Skeletal muscle satellite cell (primary cell): ENCODE measurements at regions not wholly inside any gene's neighbourhood (a gene's known extent, or its start where the extent isn't known, plus 50 kb on each side); places are given as distances from the start of the nearest gene placed in this dataset.

Source experiments
- H3K27me3 ChIP-seq: 2 replicates; pipeline ENCODE4 v1.7.0; 2013; ENCODE audit warnings: low read length; ENCODE audit not compliant: control insufficient read depth, insufficient read depth
- H3K36me3 ChIP-seq: 2 replicates; pipeline ENCODE4 v1.7.0; 2013; ENCODE audit warnings: mild to moderate bottlenecking, control low read depth, low read length; ENCODE audit not compliant: insufficient read depth
- H3K4me1 ChIP-seq: 2 replicates; pipeline ENCODE4 v1.7.0; 2013; ENCODE audit warnings: low read length; ENCODE audit not compliant: control insufficient read depth, insufficient read depth
- H3K4me2 ChIP-seq: 2 replicates; pipeline ENCODE4 v1.7.0; 2013; ENCODE audit warnings: mild to moderate bottlenecking, low read length
- H3K4me3 ChIP-seq: 2 replicates; pipeline ENCODE4 v1.7.0; 2013; ENCODE audit warnings: low read length
- H3K9ac ChIP-seq: 2 replicates; pipeline ENCODE4 v1.7.0; 2013; ENCODE audit warnings: mild to moderate bottlenecking, low read depth, low read length, moderate library complexity
- H3K9me3 ChIP-seq: replicated peaks from 2 replicates; pipeline ENCODE4 v1.7.0; 2013; ENCODE audit warnings: mild to moderate bottlenecking, control low read depth, low read length

DNA sequence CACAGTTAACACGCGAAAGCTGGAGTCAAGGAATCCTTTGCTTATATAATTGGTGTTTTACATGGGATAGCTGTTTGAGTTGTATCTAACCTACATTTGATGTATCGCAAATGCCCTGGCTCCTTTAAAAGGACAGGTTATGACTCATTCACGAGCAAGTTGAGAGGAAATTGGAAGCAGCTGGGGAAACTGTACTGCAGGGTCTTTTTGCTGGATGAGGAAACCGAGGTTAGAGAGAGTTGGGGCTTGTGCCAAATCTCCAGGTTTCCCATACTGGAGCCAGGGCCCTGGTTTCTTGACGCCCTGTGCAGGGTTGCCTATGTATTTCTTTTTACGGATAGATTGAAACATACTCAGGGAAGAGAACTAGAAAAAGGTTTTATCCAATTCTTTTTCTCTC, 60.0 kb upstream of the SPTBN1 start:
- Histone ChIP-seq H3K27me3 (no peaks in the 10 kb centered on the region), H3K4me3 (no peak overlapping the region), H3K4me2 (no peak overlapping the region), H3K36me3 (no peaks in the 10 kb centered on the region), H3K9me3 (no peaks in the 10 kb centered on the region), H3K9ac (no peak overlapping the region), H3K4me1 (no peaks in the 10 kb centered on the region)

DNA sequence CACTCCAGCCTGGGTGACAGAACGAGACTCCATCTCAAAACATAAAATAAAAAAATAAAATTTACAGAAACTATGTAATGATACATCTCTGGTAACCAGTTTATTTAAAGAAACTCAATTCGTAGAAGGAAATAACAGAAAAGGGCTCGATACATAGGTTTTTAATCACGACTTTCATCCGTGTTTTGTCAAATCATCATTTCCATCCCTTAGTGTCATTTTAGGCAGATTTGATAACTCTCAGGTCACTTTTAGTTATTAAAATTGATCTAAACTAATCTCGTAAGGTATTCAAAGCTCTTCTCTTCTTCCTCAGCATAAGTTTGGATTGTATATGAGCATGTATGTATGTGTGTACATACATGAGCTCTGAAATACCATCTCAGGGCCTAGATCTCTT, 59.3 kb upstream of the SPTBN1 start:
- no peaks in the 10 kb centered on the region for H3K27me3 ChIP-seq
- no peak overlapping the region for H3K4me2 ChIP-seq
- no peak overlapping the region for H3K9ac ChIP-seq
- no peaks in the 10 kb centered on the region for H3K36me3 ChIP-seq
- no peaks in the 10 kb centered on the region for H3K4me1 ChIP-seq
- no peak overlapping the region for H3K4me3 ChIP-seq
- no peaks in the 10 kb centered on the region for H3K9me3 ChIP-seq

DNA sequence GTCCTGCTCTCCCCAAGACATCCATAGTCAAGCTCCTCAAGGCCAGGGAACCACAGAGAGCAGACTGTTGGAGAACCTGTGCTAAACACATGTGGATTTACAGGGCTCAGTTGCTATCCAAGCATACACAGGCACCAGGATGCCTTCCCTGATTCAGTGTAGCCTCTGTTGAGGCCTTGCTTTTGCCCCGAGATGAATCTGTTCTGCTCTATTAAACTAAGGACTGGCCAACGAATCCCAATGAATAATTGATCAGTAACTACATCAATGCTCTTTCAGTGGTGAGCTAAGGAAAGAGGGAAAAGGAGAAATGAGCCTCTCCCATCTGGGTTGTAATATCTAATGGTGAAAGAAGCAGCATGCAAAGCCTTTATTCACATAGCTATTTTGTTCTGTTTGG, 58.7 kb upstream of the SPTBN1 start:
- no peaks in the 10 kb centered on the region for H3K27me3 ChIP-seq
- no peak overlapping the region for H3K4me2 ChIP-seq
- H3K4me1 ChIP-seq: no peaks in the 10 kb centered on the region
- no peak overlapping the region for H3K4me3 ChIP-seq
- H3K36me3 ChIP-seq: no peaks in the 10 kb centered on the region
- H3K9me3 ChIP-seq: no peaks in the 10 kb centered on the region
- no peak overlapping the region for H3K9ac ChIP-seq

DNA sequence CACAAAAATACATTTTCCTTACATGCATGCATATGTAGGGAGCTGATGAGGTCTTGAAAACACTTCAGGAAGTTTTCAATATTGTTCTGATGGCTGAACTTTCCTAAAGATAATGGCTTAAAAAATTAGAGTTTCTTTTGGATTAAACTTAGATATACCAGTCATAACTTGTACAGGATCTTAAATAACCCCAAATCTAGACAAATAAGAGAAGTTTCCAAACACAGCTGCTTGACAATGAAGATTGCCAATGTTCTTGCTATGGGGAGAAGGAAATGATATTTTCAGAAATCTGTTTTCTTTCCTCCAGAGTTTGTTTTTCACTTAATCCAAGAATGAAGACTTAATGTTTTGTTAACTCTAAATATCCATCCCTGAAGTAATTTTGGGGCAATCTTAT, 54.6 kb upstream of the SPTBN1 start:
- H3K4me3 ChIP-seq: no peak overlapping the region
- H3K9ac ChIP-seq: no peak overlapping the region
- no peak overlapping the region for H3K4me2 ChIP-seq
- no peaks in the 10 kb centered on the region for H3K4me1 ChIP-seq
- no peaks in the 10 kb centered on the region for H3K36me3 ChIP-seq
- H3K9me3 ChIP-seq: no peaks in the 10 kb centered on the region
- no peaks in the 10 kb centered on the region for H3K27me3 ChIP-seq

DNA sequence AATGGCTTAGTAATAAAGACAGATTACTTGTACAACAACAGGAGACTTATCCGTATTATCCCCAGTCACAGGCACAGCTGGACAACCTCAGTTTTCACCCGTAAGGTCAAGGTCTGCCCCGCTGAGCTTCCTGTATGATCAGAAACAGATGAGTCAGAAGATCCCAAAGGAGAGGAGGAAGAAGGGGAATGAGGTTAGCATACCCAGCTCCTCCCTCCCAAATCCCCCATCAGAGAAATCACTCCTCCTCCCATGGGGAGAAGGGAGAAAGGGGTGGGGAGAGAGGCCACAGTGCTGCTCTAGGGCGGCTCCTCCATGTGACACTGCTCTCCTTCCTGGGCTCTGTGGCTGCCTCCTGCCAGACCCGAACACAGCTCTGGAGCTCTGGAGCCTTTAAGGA, 53.8 kb upstream of the SPTBN1 start:
- H3K4me2 ChIP-seq: no peak overlapping the region
- H3K36me3 ChIP-seq: no peaks in the 10 kb centered on the region
- H3K4me1 ChIP-seq: no peaks in the 10 kb centered on the region
- H3K9me3 ChIP-seq: no peaks in the 10 kb centered on the region
- H3K27me3 ChIP-seq: no peaks in the 10 kb centered on the region
- H3K9ac ChIP-seq: no peak overlapping the region
- no peak overlapping the region for H3K4me3 ChIP-seq

DNA sequence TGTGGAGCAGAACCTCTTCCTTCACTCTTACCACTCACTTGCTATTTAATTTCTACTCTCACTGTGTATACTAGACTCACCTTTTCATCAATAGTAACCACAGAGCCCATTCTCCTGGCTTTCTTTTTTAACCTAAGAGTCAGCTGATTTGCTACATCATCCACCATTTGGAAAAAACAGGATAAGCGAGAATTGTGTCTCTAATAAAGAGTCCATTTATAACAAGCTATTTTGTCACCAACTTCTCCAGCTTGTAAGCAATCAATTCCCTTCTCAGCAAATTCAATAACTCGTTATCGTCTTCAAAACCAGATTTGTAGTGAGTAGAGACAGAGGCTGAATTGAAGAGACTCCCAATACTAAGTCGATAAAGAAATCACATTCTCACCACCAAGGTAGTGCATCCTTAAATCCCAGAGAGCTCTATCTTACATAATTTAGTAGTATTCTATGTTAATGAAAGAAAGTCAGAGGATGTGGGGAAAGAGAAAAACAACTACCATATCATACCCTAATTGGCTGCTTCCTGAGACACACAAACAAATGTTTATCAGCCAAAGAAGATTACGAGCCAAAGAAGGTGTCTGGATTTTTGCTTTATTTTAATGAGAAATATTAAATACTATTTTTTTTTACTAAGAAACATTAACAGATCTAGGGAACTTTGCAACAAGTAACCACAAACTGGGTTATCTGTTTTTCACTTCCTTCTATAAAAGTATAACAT, 52.5 kb upstream of the SPTBN1 start:
- Histone ChIP-seq H3K4me3 (no peak overlapping the region), H3K4me2 (no peak overlapping the region), H3K27me3 (no peaks in the 10 kb centered on the region), H3K4me1 (no peaks in the 10 kb centered on the region), H3K9me3 (no peaks in the 10 kb centered on the region), H3K36me3 (no peaks in the 10 kb centered on the region), H3K9ac (no peak overlapping the region)

DNA sequence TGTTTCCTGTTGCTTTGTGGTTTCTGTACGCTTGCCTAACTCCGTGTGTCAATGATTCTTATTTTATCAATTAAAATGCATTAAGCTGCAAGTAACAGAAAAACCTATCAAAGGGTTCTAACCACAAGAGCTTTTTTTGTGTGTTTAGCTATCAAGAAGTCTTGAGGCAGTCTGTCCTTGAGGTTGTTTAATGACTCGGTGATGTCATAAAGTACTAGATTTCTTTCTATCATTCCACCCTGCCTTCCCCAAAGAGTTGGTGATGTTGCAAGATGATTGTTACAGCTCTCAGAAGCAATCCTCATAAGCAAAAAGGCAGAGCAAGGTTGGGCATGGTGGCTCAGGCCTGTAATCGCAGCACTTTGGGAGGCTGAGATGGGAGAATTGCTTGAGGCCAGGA, 51.9 kb upstream of the SPTBN1 start:
- Histone ChIP-seq H3K36me3 (no peaks in the 10 kb centered on the region), H3K4me3 (no peak overlapping the region), H3K4me1 (no peaks in the 10 kb centered on the region), H3K9ac (no peak overlapping the region), H3K9me3 (no peaks in the 10 kb centered on the region), H3K27me3 (no peaks in the 10 kb centered on the region), H3K4me2 (no peak overlapping the region)

DNA sequence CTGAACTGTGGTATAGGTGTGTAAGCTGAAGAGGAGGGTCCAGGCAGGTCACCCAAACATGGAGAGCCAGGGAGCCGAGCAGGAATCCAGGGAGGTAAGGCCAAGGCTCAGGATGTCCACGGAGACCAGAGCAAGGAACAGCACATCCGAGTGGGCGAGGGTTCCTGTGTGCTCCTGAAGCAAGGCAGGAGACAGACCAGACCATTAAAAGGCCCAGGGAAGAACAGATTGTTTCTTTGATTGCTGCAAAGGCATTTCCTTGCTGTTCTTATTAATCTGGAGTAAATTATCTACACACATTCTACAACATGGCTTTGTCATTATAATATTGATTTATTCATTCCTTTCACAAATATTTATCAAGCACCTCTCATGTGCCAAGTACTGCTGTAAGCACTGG, 50.1 kb upstream of the SPTBN1 start:
- no peaks in the 10 kb centered on the region for H3K9me3 ChIP-seq
- no peak overlapping the region for H3K9ac ChIP-seq
- no peaks in the 10 kb centered on the region for H3K36me3 ChIP-seq
- H3K4me2 ChIP-seq: no peak overlapping the region
- no peaks in the 10 kb centered on the region for H3K4me1 ChIP-seq
- no peaks in the 10 kb centered on the region for H3K27me3 ChIP-seq
- H3K4me3 ChIP-seq: no peak overlapping the region
